ENCODE measurements at regions not wholly inside any gene's neighbourhood (a gene's known extent, or its start where the extent isn't known, plus 50 kb on each side); places are given as distances from the start of the nearest gene placed in this dataset.

GRCh38 chr20:24762791-24763350 is 186.2 kb upstream of the CST7 start:
- DNase-seq (ENCODE audit: low read depth) = no peak

DNA sequence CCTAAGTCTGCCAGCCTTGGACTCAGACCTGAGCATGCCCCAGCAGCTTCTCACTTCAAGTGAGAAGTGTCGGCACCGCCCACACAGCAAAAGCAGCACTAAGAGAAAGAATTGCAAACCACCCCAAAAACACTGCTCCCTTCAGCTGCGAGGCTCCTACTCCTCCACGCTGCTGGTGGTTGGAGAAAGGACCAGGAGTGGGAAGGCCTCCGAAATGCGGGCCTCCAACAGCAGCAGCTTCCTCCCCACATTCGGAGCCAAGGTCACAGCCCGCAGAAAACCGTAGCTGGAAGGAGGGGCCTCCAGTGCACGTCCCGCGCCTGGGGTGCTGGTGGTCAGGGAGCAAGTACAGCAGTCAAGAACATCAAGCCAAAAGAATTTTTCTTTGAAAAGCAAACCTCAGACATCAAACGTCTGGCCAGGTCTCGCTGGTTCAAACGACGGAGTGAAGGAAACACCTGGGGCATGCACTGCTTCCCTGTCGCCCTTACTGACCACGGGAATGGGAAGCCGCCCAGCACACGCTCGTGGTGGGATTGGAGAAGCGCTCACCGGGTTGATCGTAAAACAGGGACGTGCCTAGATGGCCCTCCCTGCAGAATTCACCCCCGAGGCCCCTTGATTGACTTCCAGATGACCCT is 185.6 kb upstream of the CST7 start:
- no peak for DNase-seq (ENCODE audit: low read depth)

GRCh38 chr20:24764027-24764793 is 184.9 kb upstream of the CST7 start:
- DNase-seq (ENCODE audit: low read depth) = no peak

DNA sequence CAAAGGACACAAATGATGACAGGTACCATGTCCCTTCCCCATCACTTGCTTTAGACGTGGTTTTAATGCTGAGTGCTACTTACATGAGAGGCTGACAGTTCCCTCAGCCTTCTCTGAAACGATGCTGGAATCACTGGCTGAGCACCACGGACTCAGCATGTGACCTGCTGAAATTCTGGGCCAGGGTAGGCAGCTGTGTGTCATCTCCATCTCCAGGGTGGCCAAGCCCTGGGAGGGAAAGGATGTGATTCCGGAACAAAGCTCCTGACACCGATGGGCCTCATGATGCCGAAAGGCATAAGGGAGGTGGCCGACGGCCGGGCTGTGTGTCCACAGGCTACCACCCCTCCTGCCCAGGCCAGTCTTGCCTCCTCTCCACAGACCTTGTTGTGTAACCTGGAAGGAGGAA is 184.3 kb upstream of the CST7 start:
- no peak for DNase-seq (ENCODE audit: low read depth)

- no peak for DNase-seq (ENCODE audit: low read depth)
These were observed 183.5 kb upstream of the CST7 start for GRCh38 chr20:24765316-24766142.

DNA sequence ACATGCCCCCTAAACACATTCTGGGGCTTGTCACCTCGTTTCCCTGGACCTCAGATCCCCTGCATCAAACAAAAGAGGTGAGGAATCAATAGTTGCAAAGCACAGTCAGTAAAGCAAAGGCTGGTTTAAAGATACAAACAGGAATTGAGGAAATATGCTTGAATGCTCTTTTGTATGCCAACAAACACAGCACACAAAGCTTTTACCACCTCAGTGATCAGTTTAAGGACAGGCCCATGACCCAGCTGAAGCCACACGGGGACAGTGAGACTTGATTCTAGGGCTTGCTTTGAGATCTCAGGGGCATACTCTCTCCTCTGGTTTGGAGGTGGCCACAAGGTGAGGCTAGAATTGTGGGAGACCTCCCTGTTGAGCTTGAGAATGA is 182.9 kb upstream of the CST7 start:
- DNase-seq (ENCODE audit: low read depth) = no peak

DNA sequence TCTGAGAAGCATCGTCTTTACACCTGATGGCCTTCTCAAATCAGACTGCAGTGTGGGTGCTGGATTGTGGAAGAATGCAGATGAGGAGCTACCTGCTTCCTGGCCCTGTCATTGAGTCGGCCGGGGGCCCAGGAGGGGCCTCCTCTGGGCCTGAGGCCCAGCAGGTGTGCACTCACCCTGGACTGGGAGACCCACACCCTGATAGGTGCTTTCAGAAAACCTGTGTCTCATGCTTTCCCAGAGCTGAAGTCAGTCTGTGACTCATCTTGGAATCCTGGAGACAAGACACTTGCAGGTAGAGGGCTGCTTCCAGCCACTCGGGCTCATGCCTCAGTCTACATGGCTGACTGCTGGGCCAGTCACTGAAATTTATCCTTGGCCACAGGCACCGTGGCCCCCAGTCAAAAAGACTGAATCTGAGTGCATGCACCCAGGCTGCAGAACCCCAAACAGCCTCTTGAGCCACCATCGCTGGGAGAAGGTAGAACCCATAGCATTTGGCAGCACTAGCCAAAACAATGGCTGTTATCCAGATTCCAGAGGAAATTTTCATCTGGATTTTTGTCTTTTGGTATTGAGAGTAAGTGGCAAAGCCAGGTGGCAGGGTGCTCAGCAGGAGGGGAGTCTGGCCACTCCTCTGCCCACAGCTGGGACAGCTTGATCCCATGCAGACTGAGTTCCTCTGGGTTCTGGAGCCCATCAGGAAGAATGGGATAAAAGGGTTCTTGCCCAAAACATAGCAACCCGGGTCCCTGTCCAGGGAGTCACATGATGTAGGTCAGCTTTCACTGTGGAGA is 182.0 kb upstream of the CST7 start:
- no peak for DNase-seq (ENCODE audit: low read depth)

DNA sequence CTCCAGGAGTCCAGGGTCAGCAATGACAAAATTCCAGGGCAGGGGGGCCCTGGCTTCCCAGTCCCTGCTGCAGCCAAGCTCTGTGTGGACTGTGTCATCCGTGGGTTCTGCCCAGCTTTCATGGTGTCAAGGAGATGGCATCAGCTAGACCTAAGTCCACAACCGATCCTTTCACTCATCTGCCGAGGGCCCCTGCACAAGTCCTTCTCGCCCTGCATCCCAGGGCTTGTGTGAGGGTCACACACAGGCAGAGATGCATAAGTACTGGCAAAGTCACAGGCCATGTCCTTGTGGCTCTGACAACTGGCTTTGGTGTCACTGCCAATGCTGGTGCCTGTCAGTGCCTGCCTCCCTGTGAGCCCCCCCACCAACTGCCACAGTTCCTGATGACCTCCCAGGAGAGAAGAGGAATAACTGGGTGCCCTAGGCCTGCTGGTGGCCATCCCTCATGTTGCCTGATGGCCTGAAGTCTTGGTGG is 181.4 kb upstream of the CST7 start:
- DNase-seq (ENCODE audit: low read depth) = no peak

DNA sequence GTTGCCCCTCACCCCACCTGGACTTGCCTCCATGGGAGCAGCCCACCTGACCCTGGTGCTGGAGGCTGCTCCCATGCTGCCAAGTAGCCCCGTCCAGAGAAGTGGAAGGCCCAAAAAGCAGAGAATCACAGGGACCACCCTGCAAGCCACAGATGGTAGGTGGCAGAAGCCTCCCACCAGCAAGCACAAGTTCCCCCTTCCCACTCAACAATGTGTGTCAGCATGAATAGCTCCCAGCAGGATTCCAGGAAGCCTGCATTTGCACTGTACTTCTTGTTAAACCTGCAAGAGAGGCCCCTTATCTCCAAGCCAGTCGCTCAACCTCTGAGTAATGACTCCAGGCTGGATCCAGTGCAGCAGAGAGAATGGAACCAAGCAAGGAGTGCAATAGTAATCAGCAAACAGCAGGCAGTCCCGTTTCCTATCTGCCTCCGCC is 180.8 kb upstream of the CST7 start:
- DNase-seq (ENCODE audit: low read depth) = no peak

DNA sequence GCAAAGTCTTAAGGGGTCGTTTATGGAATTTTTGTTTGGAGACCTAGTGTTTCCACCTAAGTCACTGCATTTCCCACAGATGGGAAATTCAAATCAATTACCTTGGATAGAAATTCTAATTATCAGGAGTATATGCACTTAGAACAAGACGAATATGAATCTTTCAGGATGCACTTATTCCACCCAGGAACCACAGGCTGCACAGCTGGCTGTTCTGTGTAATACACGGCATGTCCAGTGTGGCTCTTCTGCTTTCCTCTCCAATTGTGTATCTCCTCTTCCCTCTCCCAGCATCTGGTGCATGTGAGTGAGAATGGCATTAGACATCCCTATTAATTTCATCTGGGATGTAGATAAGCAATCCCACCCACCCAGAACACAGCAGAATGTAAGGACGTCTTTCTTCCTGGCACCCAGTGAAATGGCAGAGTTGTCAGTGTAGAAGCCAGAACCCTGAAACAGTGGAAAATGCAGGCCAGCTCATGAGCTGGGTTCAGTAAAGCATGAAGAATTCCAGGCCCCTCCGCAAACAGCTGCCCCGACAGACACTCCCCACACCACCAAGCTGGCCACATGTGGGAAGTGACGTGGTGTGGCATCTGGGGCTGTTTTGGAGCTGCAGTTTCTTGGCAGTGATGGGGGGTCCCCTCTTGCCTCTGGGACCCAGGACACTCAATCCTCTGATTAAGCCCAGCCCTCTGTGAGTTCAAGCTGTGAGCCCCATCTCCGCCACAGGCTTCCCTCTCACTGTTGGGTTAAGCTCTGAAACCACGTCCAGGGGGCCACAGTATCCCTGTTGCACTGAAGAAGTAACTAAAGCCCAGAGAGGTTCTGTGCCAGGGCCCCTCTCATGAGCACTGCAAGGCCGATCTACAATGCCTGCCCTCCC is 180.1 kb upstream of the CST7 start:
- no peak for DNase-seq (ENCODE audit: low read depth)

- no peak for DNase-seq (ENCODE audit: low read depth)
These were observed 179.0 kb upstream of the CST7 start for GRCh38 chr20:24769878-24770627.

DNA sequence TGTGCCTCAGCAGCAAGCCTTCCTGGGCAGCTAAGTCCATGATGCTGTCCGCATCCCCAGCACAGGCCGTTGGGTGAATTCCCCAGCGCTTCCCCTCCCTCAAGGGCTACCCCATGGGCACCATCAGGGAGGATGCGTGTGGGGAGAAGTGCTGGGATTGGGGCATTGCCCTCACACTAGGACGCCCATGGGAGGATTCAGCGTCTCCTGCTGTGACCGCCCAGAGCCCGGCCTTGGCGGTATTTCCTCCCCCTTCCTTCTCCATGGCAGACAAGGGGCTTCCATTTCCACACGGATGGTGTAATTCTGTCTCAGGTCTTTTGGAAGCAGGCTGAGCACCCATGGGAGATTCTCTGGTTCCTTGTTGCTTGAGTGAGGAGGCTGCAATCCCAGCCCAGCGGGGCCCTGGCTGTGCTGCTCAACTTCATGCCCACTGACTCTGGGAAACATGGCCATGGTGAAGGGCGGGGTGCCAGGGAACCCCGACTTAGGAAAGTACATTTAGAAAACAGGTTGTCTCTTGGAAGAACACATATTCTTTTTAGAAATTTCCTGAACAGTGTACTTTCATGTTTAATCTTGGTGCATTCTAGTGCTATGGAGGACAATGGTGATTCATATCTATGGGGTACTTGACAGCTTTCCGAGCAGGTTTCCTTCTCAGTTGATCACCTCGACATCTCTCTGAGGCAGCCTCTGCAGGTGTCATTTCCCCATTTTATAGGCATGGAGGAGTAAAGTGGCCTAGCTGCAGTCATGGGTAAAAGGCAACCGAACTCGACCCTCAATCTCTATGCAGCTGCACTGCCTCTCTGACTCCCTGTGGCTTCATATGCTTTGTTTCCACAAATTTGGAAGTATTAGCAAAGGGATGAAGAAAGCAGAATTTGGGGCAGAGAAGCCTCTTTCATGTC is 178.2 kb upstream of the CST7 start:
- no peak for DNase-seq (ENCODE audit: low read depth)

GRCh38 chr20:24771542-24772061 is 177.5 kb upstream of the CST7 start:
- DNase-seq (ENCODE audit: low read depth) = no peak

GRCh38 chr20:24772667-24773066 is 176.4 kb upstream of the CST7 start:
- DNase-seq (ENCODE audit: low read depth) = no peak

DNA sequence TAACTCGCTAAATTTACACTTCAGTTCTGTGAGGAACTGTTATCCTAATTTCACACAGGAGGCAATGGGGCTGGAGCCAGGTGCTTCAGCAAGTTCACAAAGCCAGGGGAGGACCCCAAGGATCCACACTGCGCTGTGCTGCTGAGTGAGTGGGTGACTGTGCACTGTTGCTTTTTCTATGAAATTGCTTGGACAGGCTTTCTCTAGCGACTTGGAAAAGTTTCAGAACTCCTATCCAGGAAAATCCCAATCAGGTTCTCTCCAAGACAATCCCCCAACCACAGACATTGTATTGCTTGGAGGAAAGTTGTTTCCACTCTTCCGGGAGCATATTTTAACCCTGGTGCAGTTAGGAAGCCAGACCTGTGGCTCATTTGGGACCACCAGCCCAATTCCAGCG is 175.9 kb upstream of the CST7 start:
- peak; percentile 46 for DNase-seq (ENCODE audit: low read depth)

DNA sequence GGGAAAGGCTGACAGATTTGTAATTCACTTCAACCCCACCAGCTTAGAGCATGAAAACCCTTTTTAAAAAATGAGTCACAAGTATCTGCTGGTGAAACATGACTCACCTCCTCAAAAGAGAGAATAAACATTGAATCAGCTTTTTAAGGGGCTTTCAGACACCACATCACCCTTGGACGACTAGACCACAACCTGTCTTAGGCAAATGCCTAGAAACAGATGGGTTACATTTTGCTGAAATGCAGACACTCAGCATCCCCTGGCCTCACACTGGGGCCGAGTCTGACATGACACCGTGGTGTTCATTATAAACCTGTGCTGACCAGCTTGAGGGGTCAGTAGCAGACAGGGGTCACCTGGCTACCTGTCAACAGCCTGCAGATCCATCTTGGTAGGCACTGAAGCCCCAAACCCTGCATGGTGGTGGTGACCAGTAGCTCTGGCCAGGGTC is 175.3 kb upstream of the CST7 start:
- DNase-seq (ENCODE audit: low read depth) = peak; percentile 95

DNA sequence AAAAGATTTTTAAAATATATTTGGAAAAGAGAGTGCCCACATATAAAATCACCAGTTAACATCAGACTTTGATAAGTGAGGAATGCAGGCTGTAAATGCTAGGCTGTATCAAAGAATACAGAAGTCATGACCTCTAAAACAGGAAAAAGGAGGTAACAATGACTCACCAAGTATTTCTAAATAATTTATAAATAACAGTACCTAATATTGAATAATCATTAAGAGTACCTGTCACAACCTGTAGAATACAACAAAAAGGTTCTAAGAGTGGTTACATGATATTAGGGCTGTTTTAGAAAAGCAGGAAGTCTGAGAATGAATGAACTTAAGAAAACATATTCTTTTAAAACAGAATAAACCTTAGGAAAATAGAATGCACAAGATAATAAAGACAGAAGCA is 173.1 kb upstream of the CST7 start:
- no peak for DNase-seq (ENCODE audit: low read depth)

DNA sequence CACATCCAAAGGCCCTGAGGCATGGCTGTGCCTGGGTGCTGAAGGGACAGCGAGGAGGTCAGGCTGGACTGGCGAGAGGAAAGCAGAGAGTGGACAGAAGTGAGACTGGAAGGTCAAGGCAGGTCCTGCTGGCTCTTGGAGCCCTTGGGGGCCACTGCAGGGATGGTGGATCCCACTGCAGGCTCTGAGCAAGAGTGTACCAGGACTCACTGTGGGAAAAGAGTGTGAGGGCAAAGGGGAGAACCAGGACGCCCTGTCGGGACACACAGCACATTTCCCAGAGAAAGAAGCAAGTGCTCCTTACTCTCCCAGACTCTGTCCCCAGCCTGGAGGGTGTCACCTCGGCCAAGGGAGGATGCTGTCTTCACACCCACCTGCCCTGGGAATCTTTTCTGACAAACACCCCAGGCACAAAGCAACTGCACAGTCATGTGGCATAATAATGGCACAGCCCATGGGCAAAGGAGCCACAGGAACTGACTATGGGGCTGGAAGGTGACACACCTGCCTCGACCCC is 172.3 kb upstream of the CST7 start:
- DNase-seq (ENCODE audit: low read depth) = no peak
